ENCODE measurements at regions not wholly inside any gene's neighbourhood (a gene's known extent, or its start where the extent isn't known, plus 50 kb on each side); places are given as distances from the start of the nearest gene placed in this dataset.

DNA sequence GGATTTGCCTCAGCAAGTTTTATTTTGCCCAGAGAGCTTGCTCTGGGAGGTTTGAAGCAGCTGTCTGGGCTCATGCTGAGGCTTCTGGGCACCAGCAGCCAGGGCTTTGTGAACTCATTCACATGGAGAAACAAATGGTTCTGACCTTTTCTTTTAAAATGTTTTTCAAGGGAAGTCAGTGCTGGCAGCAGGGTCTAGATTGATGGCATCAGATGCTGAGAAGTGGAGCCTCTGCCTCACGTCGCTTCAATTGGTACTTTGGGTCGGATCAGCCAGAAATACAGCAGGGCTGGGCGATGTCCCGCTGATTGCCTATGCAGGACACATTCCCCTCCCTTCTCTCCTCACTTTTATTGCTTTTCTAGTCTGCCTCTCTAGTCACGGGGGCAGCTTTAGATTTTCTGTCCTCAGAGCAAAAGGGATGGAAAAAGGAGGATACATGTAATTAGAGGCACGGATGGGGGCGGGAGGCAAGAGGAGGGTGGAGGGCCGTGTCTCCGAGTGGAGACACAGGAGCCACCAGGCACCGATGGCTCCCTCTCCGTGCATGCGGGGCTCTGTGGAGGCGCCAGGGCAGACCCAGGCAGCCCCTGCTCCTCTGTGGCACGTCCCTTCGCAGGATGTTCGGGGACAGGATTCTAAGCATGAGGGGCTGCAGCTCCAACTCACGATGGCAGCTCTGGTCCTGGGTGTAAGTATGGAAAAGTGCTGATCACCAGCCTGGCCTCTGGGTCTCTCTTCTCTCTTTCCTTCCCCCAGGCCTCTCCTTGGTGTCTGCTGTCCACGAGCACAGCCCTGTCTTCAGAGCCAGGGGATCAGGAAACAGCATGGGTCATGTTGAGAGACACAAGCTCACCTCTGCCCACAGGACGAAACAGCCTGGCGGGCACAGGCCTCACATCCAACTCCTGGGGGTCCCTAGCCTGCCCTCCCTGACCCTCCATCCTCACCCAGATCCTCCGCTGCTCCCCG is 116.1 kb downstream of the FAM43A start:
- no peak overlapping the region for H3K4me3 ChIP-seq (ENCODE audit: low read depth, low read length)
- DNase-seq (ENCODE audit: low read depth), result no peak
- TF ChIP-seq, protein P1, sequence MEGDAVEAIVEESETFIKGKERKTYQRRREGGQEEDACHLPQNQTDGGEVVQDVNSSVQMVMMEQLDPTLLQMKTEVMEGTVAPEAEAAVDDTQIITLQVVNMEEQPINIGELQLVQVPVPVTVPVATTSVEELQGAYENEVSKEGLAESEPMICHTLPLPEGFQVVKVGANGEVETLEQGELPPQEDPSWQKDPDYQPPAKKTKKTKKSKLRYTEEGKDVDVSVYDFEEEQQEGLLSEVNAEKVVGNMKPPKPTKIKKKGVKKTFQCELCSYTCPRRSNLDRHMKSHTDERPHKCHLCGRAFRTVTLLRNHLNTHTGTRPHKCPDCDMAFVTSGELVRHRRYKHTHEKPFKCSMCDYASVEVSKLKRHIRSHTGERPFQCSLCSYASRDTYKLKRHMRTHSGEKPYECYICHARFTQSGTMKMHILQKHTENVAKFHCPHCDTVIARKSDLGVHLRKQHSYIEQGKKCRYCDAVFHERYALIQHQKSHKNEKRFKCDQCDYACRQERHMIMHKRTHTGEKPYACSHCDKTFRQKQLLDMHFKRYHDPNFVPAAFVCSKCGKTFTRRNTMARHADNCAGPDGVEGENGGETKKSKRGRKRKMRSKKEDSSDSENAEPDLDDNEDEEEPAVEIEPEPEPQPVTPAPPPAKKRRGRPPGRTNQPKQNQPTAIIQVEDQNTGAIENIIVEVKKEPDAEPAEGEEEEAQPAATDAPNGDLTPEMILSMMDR (IDR thresholded peaks at IDR 0.05; ENCODE audit: control insufficient read depth, extremely low read depth, insufficient read depth), result no peak

DNA sequence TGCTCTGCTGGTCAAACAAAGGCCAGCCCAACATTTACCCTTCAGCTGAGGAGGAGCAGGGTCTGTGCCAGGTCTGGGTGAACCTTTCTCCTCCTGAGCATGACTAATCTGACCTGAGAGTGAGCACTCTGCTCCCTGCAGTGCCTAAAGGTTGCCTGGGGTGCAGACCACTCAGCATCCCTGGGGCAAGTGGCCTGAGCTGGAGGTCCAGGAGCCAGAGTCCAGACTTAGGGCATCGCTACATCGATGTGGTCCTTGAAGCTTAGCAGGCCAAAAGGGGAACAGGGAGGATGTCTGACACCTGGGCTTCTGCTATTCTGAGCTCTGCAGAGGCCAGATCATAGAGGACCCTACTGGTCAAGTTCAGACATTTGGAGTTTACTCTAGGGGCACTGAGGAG is 119.1 kb downstream of the FAM43A start:
- no peak overlapping the region for H3K4me3 ChIP-seq (ENCODE audit: low read depth, low read length)
- TF ChIP-seq, protein P1 (IDR thresholded peaks at IDR 0.05; ENCODE audit: control insufficient read depth, extremely low read depth, insufficient read depth), result no peak
- DNase-seq (ENCODE audit: low read depth), result no peak

DNA sequence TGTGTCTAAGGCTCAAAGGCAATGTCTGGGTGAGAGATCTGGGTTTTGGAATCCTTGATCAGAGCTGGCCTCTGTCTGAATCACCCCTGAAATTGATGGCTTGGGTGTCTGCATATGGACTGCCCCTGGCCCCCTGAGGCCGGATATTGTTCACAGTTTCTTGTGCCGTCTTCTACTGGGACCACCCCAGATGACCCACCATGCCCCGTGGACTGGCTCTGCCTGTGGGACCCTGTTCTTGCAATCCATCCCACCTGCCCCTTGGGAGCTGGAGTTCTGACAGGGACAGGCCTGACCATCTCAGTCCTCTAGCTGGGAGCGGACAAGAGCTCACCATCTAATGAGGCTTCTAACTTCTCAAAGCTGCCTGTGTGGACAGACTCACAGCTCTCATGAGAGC is 119.9 kb downstream of the FAM43A start:
- TF ChIP-seq, protein P1 (IDR thresholded peaks at IDR 0.05; ENCODE audit: control insufficient read depth, extremely low read depth, insufficient read depth), result no peak
- no peak overlapping the region for H3K4me3 ChIP-seq (ENCODE audit: low read depth, low read length)
- no peak for DNase-seq (ENCODE audit: low read depth)

DNA sequence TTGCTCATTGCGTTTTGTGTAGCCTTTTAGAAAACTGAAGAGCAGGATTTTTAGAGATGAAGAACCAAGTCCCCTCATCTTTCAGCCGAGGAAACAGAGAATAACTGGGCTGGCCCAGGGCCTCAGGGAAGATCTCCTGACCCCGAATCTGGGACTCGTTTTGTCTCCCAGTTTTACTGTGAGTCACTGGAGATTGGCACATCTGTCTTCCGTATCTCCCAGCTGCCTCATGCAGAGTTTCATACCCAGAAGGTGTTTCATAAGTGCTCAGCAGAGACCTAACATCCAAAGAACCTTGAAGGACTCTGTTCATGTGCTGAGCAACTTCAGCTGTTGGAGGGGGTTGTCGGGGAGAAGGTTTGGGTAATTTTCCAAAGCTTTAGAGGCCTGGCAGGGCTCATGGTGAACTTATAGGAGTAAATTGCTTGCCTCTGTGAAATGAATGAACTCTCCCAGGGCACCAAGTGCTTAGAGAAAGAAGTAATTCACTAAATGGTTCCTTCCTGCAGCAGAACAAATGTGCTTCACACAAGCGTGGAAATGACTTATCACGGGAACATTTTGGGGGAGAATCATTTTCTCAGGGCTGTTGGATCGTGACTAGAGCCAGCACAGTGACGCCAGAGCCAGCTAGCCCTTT is 121.4 kb downstream of the FAM43A start:
- H3K4me3 ChIP-seq (ENCODE audit: low read depth, low read length), result no peak overlapping the region
- no peak for DNase-seq (ENCODE audit: low read depth)
- TF ChIP-seq, protein P1 (IDR thresholded peaks at IDR 0.05; ENCODE audit: control insufficient read depth, extremely low read depth, insufficient read depth), result no peak

DNA sequence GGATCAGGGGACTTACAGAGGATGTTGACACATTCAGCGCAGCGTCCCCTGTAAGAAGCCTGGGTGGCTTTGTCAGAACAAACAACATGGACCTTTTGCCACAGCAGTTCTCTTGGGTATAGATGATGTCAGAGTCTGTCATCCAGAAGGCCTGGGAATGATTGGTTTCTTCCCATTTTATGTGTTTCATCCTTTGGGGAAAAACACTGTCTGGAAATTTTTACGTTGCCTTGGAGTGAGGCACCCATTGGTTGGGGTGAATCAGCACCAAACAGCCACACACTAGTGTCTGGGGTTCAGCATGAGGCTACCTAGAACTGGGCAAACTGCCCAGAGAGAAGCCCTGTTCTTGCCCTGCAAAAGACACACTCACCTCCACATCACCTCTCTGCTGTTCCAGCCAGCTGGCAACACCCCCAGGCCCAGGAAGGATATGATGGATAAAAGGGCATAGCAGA is 123.0 kb downstream of the FAM43A start:
- TF ChIP-seq, protein P1 (IDR thresholded peaks at IDR 0.05; ENCODE audit: control insufficient read depth, extremely low read depth, insufficient read depth), result no peak
- no peak for DNase-seq (ENCODE audit: low read depth)
- H3K4me3 ChIP-seq (ENCODE audit: low read depth, low read length), result no peak overlapping the region

DNA sequence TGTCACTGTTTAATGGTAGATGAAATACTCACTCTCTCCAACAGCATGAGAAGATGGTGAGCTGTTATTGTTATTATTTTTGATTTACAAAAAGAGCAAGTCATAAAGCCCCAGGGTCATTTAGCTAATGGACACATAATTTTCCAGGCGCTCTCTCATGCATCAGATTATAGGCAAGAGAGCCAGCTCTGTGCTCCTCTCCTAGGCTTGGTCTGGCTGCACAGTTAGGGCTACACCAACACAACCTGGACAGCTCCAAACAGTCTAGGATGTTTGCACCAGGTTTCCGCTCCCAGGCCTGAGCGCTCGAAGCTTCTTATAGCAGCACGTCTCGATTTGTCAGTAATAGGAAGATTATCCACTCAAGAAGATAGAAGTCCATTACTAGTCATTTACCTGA is 123.7 kb downstream of the FAM43A start:
- TF ChIP-seq, protein P1 (IDR thresholded peaks at IDR 0.05; ENCODE audit: control insufficient read depth, extremely low read depth, insufficient read depth), result no peak
- H3K4me3 ChIP-seq (ENCODE audit: low read depth, low read length), result no peak overlapping the region
- DNase-seq (ENCODE audit: low read depth), result no peak

Measured in LNCaP clone FGC (cell line).